ENCODE measurements at regions not wholly inside any gene's neighbourhood (a gene's known extent, or its start where the extent isn't known, plus 50 kb on each side); places are given as distances from the start of the nearest gene placed in this dataset.

DNA sequence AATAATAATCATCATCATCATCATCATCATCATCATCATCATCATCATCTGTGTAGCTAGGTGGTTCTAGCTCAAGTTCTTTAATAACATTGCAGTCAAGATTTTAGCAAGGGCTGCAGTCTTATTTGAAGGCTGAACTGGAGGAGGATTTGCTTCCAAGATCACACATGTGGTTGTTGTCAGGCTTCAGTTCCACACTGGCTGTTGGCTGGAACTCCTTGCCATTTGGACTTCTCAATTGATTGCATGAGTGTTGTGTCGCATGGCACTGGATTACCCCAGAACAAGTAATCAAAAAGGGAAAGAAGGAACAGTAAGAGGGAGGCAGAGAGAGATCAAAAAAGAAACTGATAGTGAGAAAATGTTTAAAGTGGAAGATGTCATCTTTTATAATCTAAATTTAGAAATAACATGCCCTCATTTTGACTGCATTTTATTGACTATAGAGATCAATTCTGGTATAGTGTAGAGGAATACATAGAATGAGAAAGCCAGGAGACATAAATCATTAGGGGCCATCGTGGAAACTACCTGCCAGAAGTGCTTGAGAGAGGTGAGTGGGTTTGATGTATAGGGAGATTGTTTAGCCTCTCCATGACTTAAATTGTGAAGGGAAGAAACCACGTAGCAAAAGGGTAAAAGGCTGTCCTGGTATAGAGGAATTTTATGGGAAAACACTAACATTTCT, 346.6 kb upstream of the RBMS3 start:
- H3K36me3 Mint-ChIP-seq (ENCODE audit: low read depth) = no peaks in the 10 kb centered on the region
- no peak overlapping the region for H3K27ac Mint-ChIP-seq
- no peak for ATAC-seq
- no peaks in the 10 kb centered on the region for H3K9me3 Mint-ChIP-seq
- DNase-seq = no peak
- H3K27me3 Mint-ChIP-seq = no peaks in the 10 kb centered on the region
- peaks cover 19% of the 10 kb centered on the region for H3K4me1 Mint-ChIP-seq
- H3K4me3 Mint-ChIP-seq = no peak overlapping the region

DNA sequence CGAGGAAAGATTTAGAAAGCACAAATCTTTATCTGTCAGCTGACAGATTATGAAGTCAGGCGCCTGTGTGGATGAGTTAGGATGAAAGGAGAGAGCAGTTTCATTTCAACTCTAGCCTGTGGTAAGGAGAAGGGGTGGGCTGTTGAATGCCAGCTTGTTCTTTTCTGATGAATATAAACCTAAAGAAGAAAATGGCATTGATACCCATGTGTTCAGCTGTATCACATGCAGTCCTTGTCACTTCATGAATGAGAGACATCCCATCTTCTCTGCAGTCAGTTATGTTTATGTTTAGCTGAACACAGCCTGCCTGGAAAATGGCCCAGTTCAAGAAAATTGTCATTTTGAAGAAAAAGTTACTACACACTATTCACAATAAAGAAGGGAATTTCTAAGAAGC, 345.7 kb upstream of the RBMS3 start:
- no peak for DNase-seq
- no peak overlapping the region for H3K4me3 Mint-ChIP-seq
- ATAC-seq = no peak
- H3K9me3 Mint-ChIP-seq = no peaks in the 10 kb centered on the region
- no peaks in the 10 kb centered on the region for H3K36me3 Mint-ChIP-seq (ENCODE audit: low read depth)
- H3K27me3 Mint-ChIP-seq = no peaks in the 10 kb centered on the region
- peaks cover 23% of the 10 kb centered on the region for H3K4me1 Mint-ChIP-seq
- H3K27ac Mint-ChIP-seq = peak overlapping the region; percentile 19

DNA sequence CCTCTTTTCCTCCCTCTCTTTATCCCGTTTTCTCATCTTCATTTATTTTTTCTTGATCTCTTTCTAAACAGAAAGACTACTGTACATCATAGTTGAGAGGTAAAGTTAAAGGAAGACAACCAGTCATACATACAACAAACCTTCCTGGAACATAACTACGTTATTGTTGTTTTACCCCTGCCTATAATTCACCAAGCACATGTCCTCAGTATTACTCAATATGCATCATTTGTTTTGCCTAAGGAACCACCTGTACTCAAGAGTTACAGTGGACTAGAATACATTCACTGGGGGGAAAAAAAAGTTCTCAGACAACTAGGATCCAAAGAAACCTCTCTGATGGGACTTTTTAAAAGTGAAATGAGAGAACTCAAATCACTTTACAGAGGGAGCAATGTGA, 344.7 kb upstream of the RBMS3 start:
- H3K9me3 Mint-ChIP-seq = no peaks in the 10 kb centered on the region
- no peak for DNase-seq
- no peak for ATAC-seq
- H3K36me3 Mint-ChIP-seq (ENCODE audit: low read depth) = no peaks in the 10 kb centered on the region
- no peaks in the 10 kb centered on the region for H3K27me3 Mint-ChIP-seq
- H3K4me3 Mint-ChIP-seq = no peak overlapping the region
- H3K4me1 Mint-ChIP-seq = peaks cover 32% of the 10 kb centered on the region
- H3K27ac Mint-ChIP-seq = no peak overlapping the region

DNA sequence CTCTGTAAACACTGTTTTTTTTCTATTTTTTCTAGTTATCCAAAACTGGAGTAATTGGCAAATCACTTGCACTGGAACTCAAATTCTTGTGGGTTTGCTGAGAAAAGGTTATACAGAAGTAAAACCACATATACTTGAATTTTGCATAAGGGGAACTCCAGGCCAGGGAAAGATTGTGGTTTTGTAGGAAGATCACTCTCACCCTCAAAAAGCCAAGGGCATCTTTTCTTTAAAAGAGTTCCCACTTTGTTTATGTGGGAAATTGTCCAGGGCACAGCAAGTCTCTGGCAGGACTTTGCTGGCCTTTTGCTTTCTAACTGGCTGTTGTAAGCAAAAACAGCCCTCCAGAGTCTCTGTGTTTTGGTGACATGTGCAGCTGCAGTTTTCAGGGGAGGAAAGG, 340.3 kb upstream of the RBMS3 start:
- DNase-seq (no peak), ATAC-seq (peak; percentile 46)
- Mint-ChIP-seq H3K36me3 (ENCODE audit: low read depth) (no peaks in the 10 kb centered on the region), H3K9me3 (no peaks in the 10 kb centered on the region), H3K27me3 (no peaks in the 10 kb centered on the region), H3K27ac (no peak overlapping the region), H3K4me1 (peaks cover 20% of the 10 kb centered on the region), H3K4me3 (no peak overlapping the region)

DNA sequence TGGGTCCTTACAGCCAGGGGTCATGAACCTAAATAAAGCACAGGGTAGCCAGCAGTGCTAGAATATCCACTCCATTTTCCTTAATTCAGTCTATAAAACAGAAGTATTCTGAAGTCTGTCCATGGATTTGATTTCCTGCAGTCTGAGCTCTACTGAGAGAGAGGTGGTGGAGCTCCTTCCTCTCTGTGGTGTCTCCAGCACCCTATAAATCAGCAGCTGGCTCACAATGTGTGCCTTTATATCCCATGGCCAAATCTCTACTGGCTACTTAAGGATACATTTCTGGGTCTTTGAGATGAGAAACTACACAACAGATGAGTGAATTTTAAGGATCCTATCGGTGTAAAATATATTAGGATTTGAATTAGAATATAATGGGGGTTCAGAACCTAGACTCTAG, 339.9 kb upstream of the RBMS3 start:
- no peaks in the 10 kb centered on the region for H3K27me3 Mint-ChIP-seq
- ATAC-seq (no peak), DNase-seq (no peak)
- no peak overlapping the region for H3K27ac Mint-ChIP-seq
- H3K9me3 Mint-ChIP-seq = no peaks in the 10 kb centered on the region
- H3K4me1 Mint-ChIP-seq = peaks cover 17% of the 10 kb centered on the region
- no peaks in the 10 kb centered on the region for H3K36me3 Mint-ChIP-seq (ENCODE audit: low read depth)
- H3K4me3 Mint-ChIP-seq = no peak overlapping the region

DNA sequence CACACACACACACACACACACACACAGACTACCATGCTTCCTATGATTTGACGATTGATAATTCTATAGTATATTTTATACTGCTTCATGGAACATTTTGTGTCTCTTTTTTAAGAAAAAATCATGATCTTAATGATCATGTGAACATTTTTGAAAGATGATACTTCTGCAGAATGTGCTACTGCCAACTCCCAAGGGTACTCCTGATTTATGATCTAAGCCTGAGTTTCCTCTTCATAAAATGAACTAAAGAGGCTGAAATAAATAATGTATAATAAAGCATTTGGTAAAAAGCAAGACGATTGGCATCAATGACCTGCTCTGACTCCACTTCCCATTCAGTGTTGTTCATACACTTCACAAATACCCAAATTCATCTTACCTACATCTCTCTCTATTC, 333.8 kb upstream of the RBMS3 start:
- no peak overlapping the region for H3K4me3 Mint-ChIP-seq
- no peaks in the 10 kb centered on the region for H3K4me1 Mint-ChIP-seq
- no peak for ATAC-seq
- no peak for DNase-seq
- no peak overlapping the region for H3K27ac Mint-ChIP-seq
- H3K27me3 Mint-ChIP-seq = peaks cover 4% of the 10 kb centered on the region
- H3K36me3 Mint-ChIP-seq (ENCODE audit: low read depth) = no peaks in the 10 kb centered on the region
- H3K9me3 Mint-ChIP-seq = no peaks in the 10 kb centered on the region

DNA sequence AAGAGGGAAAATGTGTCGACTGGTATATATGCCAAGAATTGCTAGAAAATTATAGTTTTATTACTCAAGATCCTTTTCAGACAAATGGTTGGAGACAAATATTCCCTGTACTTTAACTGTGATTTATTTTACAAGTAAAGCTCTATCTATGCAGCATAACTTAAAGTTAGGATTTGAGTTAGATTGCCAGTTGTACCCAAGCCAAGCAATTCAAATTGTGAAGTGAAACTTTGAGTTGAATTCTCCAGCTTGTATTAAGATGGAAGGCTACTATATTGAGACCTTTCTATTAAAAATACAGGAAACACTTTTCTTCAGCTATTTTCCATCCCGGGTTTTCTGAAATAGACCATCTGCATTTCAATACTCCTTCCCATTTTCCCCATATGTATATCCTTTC, 333.1 kb upstream of the RBMS3 start:
- Mint-ChIP-seq H3K27me3 (peaks cover 4% of the 10 kb centered on the region), H3K4me1 (no peaks in the 10 kb centered on the region), H3K9me3 (no peaks in the 10 kb centered on the region), H3K36me3 (ENCODE audit: low read depth) (no peaks in the 10 kb centered on the region), H3K4me3 (no peak overlapping the region), H3K27ac (no peak overlapping the region)
- DNase-seq (no peak), ATAC-seq (no peak)

DNA sequence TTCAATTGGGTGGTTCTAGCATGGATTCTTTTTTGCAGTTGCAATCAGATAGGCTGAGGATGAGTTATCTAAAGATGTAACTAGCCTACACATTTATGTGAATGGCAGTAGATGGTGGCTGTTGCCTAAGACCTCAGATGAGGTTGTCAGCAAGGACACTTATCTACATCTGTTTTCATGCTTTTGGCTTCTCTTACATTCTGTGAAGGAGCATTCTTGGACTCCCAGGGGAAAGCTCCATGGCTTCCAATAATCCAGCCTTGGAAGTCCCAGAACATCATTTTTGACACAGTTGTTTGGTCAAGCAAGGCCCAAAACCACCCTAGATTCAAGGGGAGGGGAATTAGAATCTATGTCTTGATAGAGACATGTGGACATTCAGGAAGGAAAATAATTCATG, 332.2 kb upstream of the RBMS3 start:
- no peak overlapping the region for H3K27ac Mint-ChIP-seq
- H3K27me3 Mint-ChIP-seq = peaks cover 4% of the 10 kb centered on the region
- no peaks in the 10 kb centered on the region for H3K9me3 Mint-ChIP-seq
- no peak for ATAC-seq
- no peak overlapping the region for H3K4me3 Mint-ChIP-seq
- H3K4me1 Mint-ChIP-seq = no peaks in the 10 kb centered on the region
- H3K36me3 Mint-ChIP-seq (ENCODE audit: low read depth) = no peaks in the 10 kb centered on the region
- DNase-seq = no peak

DNA sequence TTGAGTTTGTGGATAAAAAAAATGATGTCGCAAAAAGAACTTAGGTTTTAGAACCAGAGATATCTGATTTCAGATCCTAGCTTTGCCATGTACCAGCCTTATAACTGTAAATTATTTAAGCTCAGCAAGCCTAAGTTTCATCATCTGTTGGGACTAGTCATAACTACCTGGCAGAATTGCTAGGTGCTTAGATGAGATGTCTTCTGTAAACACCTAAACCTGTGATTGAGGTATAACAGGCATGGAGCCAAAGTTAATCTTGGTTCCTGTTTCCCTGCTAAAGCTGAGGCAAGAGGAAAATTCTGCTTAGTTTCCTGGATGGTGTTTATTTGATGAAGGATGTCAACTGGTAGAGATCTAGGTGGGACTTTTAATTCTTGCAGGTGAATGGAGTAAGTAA, 331.3 kb upstream of the RBMS3 start:
- no peak overlapping the region for H3K4me3 Mint-ChIP-seq
- no peaks in the 10 kb centered on the region for H3K4me1 Mint-ChIP-seq
- no peak for DNase-seq
- H3K36me3 Mint-ChIP-seq (ENCODE audit: low read depth) = no peaks in the 10 kb centered on the region
- ATAC-seq = no peak
- H3K9me3 Mint-ChIP-seq = no peaks in the 10 kb centered on the region
- H3K27ac Mint-ChIP-seq = no peak overlapping the region
- peaks cover 4% of the 10 kb centered on the region for H3K27me3 Mint-ChIP-seq

DNA sequence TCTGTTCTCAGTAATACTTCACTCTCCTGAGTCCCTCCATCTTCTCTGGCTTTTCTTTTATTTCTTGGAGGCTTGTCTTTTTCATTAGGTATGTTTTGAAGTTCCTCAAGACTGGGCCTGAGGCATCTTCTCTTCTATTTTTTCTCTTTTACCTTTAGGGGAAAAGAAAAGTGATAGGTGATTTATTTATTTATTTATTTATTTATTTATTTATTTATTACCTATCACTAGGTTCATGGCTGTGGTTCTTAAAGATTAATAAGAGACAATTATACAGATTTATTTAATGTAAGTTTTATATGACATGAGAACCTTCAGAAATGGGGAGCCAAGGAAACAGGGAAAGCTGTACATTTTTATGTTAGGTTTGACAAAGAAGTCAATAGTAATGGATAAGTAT, 330.3 kb upstream of the RBMS3 start:
- Mint-ChIP-seq H3K4me3 (no peak overlapping the region), H3K27me3 (peaks cover 4% of the 10 kb centered on the region), H3K36me3 (ENCODE audit: low read depth) (no peaks in the 10 kb centered on the region), H3K9me3 (no peaks in the 10 kb centered on the region), H3K27ac (no peak overlapping the region), H3K4me1 (no peaks in the 10 kb centered on the region)
- DNase-seq = no peak
- no peak for ATAC-seq

DNA sequence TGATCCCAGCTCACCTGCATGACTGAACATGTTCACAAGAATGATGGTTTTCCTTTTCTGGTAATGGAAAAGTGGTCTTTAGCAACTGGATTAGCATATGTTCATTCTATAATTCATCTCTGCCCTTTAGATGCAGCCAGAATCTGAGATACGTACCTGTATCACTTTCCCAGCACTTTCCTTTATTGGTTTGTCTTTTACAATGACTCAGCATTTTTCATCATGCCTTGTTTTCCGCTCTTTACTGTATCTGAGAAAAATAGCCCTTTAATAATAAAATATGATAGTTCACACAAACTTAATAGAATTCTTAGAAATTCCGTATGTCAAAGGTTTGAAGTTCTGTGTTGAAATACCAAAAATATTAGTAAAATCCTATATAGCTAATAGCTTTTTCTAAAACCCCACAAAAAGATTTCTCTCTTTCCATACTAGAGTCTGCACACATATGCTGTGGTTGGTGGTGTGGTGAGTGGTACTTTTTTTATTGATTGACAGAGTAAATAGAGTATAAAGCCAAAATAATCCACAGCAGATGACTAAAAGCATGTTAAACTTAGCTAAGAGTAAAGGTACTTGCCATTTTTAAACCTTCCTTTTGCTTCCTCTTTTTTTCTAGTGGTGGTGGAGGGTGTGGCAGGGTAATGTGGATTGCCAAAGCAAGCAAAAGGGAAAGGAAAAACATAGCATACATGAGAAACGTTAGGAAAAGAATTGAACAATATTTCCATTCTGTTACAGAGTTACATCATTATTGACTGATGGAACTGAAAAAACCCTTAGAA, 328.9 kb upstream of the RBMS3 start:
- H3K4me3 Mint-ChIP-seq = no peak overlapping the region
- H3K27me3 Mint-ChIP-seq = peaks cover 4% of the 10 kb centered on the region
- no peaks in the 10 kb centered on the region for H3K4me1 Mint-ChIP-seq
- no peaks in the 10 kb centered on the region for H3K9me3 Mint-ChIP-seq
- ATAC-seq = no peak
- no peaks in the 10 kb centered on the region for H3K36me3 Mint-ChIP-seq (ENCODE audit: low read depth)
- no peak overlapping the region for H3K27ac Mint-ChIP-seq
- DNase-seq = no peak

DNA sequence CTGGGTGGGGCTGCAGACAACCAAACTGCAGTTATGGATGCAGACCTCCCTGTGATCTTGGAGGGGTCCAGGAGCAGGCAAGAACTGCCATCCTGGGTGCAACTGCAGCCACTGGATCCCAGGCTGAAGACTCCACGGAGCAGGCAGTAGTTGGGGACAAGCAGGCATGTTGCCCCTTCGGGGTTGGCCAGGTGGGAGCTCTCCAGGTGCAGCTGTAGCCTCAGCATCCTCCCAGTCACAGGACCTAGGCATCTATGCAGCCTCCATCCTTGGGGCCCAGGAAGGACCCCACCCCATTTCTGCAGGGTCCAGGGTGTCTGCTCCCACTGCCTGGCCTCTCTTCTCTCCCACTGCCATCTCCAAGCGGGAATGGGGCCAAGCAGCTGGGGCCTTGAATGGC, 322.2 kb upstream of the RBMS3 start:
- Mint-ChIP-seq H3K27ac (no peak overlapping the region), H3K27me3 (no peaks in the 10 kb centered on the region), H3K36me3 (ENCODE audit: low read depth) (no peaks in the 10 kb centered on the region), H3K4me1 (no peaks in the 10 kb centered on the region), H3K9me3 (no peaks in the 10 kb centered on the region), H3K4me3 (no peak overlapping the region)
- DNase-seq = no peak
- no peak for ATAC-seq

DNA sequence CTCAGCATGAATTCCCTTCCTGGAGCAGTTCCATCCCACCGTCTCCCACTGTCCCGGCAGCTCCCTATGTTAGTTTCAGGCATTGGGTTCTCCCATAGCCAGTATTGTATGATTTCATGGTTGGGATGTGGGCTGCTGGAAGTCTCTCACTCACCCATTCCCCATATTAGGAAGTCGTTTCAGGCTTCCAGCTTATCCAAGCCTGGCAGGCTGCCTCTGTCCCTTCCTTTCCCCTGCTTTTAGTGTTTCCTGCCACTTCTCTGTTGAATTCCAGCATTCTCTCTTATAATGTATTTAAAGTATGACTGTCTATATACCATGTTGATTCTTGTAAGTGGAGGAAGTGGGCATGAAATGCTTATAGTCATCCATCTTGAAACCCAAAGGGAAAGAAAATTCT, 309.7 kb upstream of the RBMS3 start:
- H3K27ac Mint-ChIP-seq = no peak overlapping the region
- H3K4me3 Mint-ChIP-seq = no peak overlapping the region
- H3K9me3 Mint-ChIP-seq = peaks cover 39% of the 10 kb centered on the region
- H3K36me3 Mint-ChIP-seq (ENCODE audit: low read depth) = peaks cover 2% of the 10 kb centered on the region
- H3K4me1 Mint-ChIP-seq = peaks cover 3% of the 10 kb centered on the region
- ATAC-seq (no peak), DNase-seq (no peak)
- H3K27me3 Mint-ChIP-seq = peaks cover 6% of the 10 kb centered on the region

DNA sequence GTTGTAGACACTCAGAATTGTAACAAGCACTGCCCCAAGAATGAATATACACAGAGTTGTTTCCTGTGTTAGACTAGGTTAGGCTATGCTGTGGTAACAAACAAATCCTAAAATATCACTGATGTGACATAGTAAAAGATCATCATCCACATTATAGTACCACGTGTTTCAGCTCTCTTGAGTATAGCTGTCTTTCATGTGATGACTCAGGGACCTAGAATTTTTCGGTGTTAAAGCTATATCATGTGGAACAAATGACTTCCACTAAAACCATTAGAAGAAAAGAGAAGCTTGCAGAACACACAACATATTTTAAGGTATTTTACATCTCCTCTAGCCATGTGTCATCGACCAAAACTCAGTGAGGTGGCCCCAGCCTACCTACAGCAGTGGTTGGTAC, 307.9 kb upstream of the RBMS3 start:
- Mint-ChIP-seq H3K27ac (no peak overlapping the region), H3K27me3 (peaks cover 3% of the 10 kb centered on the region), H3K4me3 (no peak overlapping the region), H3K36me3 (ENCODE audit: low read depth) (no peaks in the 10 kb centered on the region), H3K9me3 (peaks cover 28% of the 10 kb centered on the region), H3K4me1 (peaks cover 3% of the 10 kb centered on the region)
- DNase-seq (no peak), ATAC-seq (peak; percentile 88)

DNA sequence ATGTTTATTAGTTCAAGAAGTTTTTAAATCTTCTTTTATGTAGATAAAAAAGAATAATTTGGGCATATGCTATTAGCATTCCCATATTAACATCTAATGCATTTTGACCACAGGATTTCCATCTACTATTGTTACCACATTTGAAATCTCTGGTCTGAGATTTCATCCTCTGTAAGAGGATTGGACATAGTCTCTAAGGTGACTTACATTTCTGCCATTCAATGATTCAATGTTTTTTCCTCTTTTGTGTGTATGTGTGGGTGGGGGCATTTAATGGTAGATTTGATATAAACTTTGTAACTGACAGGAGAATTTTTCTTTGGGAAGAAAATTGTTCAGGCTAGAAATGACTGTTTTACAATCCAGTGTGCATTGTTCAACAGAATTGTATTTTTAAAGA, 307.3 kb upstream of the RBMS3 start:
- Mint-ChIP-seq H3K4me3 (no peak overlapping the region), H3K36me3 (ENCODE audit: low read depth) (no peaks in the 10 kb centered on the region), H3K27ac (no peak overlapping the region), H3K4me1 (peaks cover 3% of the 10 kb centered on the region), H3K27me3 (peaks cover 3% of the 10 kb centered on the region), H3K9me3 (peaks cover 25% of the 10 kb centered on the region)
- no peak for ATAC-seq
- no peak for DNase-seq
